Ishikawa (cell line): ENCODE measurements at regions not wholly inside any gene's neighbourhood (a gene's known extent, or its start where the extent isn't known, plus 50 kb on each side); places are given as distances from the start of the nearest gene placed in this dataset.

Source experiments
- CEBPB ChIP-seq: IDR thresholded peaks from 2 replicates; pipeline ENCODE4 v1.6.1; 2012
- CREB1 ChIP-seq: IDR thresholded peaks from 2 replicates; pipeline ENCODE4 v1.6.1; 2012; ENCODE audit warnings: low read depth
- EGR1 ChIP-seq: IDR thresholded peaks from 2 replicates; pipeline ENCODE4 v1.6.1; 2012
- EP300 ChIP-seq: IDR thresholded peaks from 2 replicates; pipeline ENCODE4 v1.6.1; 2012; ENCODE audit warnings: borderline replicate concordance
- FOXM1 ChIP-seq: IDR thresholded peaks from 2 replicates; pipeline ENCODE4 v1.6.1; 2012; ENCODE audit warnings: low read depth, borderline replicate concordance
- MAX ChIP-seq: IDR thresholded peaks from 2 replicates; pipeline ENCODE4 v1.6.1; 2012
- NFIC ChIP-seq: IDR thresholded peaks from 2 replicates; pipeline ENCODE4 v1.6.1; 2012
- RAD21 ChIP-seq: IDR thresholded peaks from 2 replicates; pipeline ENCODE4 v1.6.1; 2012; ENCODE audit warnings: low read depth
- REST ChIP-seq: IDR thresholded peaks from 2 replicates; pipeline ENCODE4 v1.6.1; 2012; ENCODE audit warnings: low read depth, mild to moderate bottlenecking
- TAF1 ChIP-seq: IDR thresholded peaks from 2 replicates; pipeline ENCODE4 v1.6.1; 2012; ENCODE audit warnings: low read depth, mild to moderate bottlenecking
- TCF12 ChIP-seq: IDR thresholded peaks from 2 replicates; pipeline ENCODE4 v1.6.1; 2012; ENCODE audit warnings: low read depth
- TEAD4 ChIP-seq: IDR thresholded peaks from 2 replicates; pipeline ENCODE4 v1.6.1; 2012
- USF1 ChIP-seq: IDR thresholded peaks from 2 replicates; pipeline ENCODE4 v1.6.1; 2012
- YY1 ChIP-seq: IDR thresholded peaks from 2 replicates; pipeline ENCODE4 v1.6.1; 2012; ENCODE audit warnings: low read depth
- ZBTB7A ChIP-seq: IDR thresholded peaks from 2 replicates; pipeline ENCODE4 v1.6.1; 2012; ENCODE audit warnings: low read depth

GRCh38 chr10:11687357-11687771 lies 54.8 kb upstream of the ECHDC3 start:
- TF ChIP-seq CEBPB (no peak; the same call in 1 of the 2 replicates), REST (no peak), NFIC (peak; percentile 73), TAF1 (no peak), YY1 (peak; percentile 67), ZBTB7A (no peak), EP300 (peak; percentile 79), RAD21 (peak; percentile 27; the same call in 1 of the 2 replicates), CREB1 (peak; percentile 21; the same call in 1 of the 2 replicates), MAX (peak; percentile 71), FOXM1 (peak; percentile 41; the same call in 1 of the 2 replicates), USF1 (peak; percentile 33; the same call in 1 of the 2 replicates), EGR1 (no peak), TCF12 (peak; percentile 82), TEAD4 (peak; percentile 97)

- TF ChIP-seq CREB1: no peak
- TF ChIP-seq NFIC: peak; percentile 80
Measured at GRCh38 chr10:11685787-11686218, 56.4 kb upstream of the ECHDC3 start.

- TF ChIP-seq NFIC (no peak), RAD21 (no peak), MAX (0 out of 2 replicates have a peak, but pooled peaks have one; percentile 36), TAF1 (no peak), FOXM1 (no peak)
Measured at GRCh38 chr10:11684717-11685645, 57.2 kb upstream of the ECHDC3 start.

- no peak for TF ChIP-seq TEAD4
- TF ChIP-seq ZBTB7A: no peak
Measured at GRCh38 chr10:11683529-11684320, 58.5 kb upstream of the ECHDC3 start.

GRCh38 chr10:11682851-11683250 lies 59.3 kb upstream of the ECHDC3 start:
- TF ChIP-seq USF1: no peak
- no peak for TF ChIP-seq RAD21
- no peak for TF ChIP-seq YY1
- no peak for TF ChIP-seq EGR1
- TF ChIP-seq TEAD4: no peak
- TF ChIP-seq NFIC: no peak
- TF ChIP-seq MAX: no peak
- no peak for TF ChIP-seq REST
- TF ChIP-seq TCF12: no peak
- no peak for TF ChIP-seq FOXM1
- TF ChIP-seq TAF1: no peak
- TF ChIP-seq CREB1: no peak
